Endothelial cell of umbilical vein (primary cell): ENCODE measurements at regions not wholly inside any gene's neighbourhood (a gene's known extent, or its start where the extent isn't known, plus 50 kb on each side); places are given as distances from the start of the nearest gene placed in this dataset.

Experiments used
- EZH2 ChIP-seq: IDR thresholded peaks from 2 replicates; pipeline ENCODE4 v1.6.1; 2012; ENCODE audit warnings: borderline replicate concordance, low read depth, mild to moderate bottlenecking, moderate library complexity, low read length, inconsistent platforms; ENCODE audit not compliant: severe bottlenecking
- TF ChIP-seq, protein P1 (sequence below), 2 donors: IDR thresholded peaks; 1 replicate in 1 of 2; 2 replicates in 1 of 2; pipeline ENCODE4 v1.5.1; 2011; ENCODE audit warnings: low read length in 2 of 2, mild to moderate bottlenecking in 2 of 2, moderate library complexity in 2 of 2, control low read depth in 1 of 2, inconsistent platforms in 1 of 2, low read depth in 1 of 2; ENCODE audit not compliant: insufficient read depth in 1 of 2; ENCODE audit errors: extremely low read depth in 1 of 2
- TF ChIP-seq, protein P2 (sequence below): IDR thresholded peaks from 2 replicates; pipeline ENCODE4 v1.6.1; 2011; ENCODE audit not compliant: insufficient read depth, insufficient read length

DNA sequence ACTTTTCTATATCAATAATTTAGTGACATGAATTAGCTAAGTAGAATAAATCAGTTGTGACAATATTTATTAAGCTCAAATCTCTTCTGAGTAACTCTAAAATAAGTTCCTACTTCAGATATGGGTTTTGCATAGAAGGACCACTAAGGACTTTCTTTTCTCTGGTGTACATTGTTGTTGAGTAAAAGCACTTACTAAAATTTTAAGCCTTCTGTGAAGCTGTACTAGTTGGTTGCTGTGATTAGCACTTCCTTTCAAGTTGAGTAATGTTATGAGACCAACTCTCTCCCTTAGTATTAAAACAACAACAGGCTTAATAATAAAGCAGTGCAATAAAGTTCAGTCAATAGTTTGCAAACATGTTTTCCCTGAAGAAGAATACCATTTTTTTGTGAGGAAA is 667.4 kb upstream of the NDST4 start:
- TF ChIP-seq, protein P1, sequence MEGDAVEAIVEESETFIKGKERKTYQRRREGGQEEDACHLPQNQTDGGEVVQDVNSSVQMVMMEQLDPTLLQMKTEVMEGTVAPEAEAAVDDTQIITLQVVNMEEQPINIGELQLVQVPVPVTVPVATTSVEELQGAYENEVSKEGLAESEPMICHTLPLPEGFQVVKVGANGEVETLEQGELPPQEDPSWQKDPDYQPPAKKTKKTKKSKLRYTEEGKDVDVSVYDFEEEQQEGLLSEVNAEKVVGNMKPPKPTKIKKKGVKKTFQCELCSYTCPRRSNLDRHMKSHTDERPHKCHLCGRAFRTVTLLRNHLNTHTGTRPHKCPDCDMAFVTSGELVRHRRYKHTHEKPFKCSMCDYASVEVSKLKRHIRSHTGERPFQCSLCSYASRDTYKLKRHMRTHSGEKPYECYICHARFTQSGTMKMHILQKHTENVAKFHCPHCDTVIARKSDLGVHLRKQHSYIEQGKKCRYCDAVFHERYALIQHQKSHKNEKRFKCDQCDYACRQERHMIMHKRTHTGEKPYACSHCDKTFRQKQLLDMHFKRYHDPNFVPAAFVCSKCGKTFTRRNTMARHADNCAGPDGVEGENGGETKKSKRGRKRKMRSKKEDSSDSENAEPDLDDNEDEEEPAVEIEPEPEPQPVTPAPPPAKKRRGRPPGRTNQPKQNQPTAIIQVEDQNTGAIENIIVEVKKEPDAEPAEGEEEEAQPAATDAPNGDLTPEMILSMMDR (IDR thresholded peaks at IDR 0.05; ENCODE audit: extremely low read depth in 1 of 2, insufficient read depth in 1 of 2, low read depth in 1 of 2, low read length in 2 of 2): no peak
- no peak for TF ChIP-seq EZH2
- TF ChIP-seq, protein P2, sequence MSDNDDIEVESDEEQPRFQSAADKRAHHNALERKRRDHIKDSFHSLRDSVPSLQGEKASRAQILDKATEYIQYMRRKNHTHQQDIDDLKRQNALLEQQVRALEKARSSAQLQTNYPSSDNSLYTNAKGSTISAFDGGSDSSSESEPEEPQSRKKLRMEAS: no peak
